MV-4-11 (cell line): ENCODE measurements at regions not wholly inside any gene's neighbourhood (a gene's known extent, or its start where the extent isn't known, plus 50 kb on each side); places are given as distances from the start of the nearest gene placed in this dataset.

ENCODE experiments used
- DNase-seq: peaks from one replicate; lab custom pipeline; 2025; lab: John Stamatoyannopoulos, UW

GRCh38 chr5:57618767-57619381 lies 136.3 kb upstream of the ACTBL2 start:
- no peak for DNase-seq

GRCh38 chr5:57613741-57614140 lies 131.1 kb upstream of the ACTBL2 start:
- DNase-seq = no peak

- DNase-seq = no peak
Measured at GRCh38 chr5:57611177-57611576, 128.6 kb upstream of the ACTBL2 start.

- DNase-seq = no peak
Measured at GRCh38 chr5:57608542-57608941, 125.9 kb upstream of the ACTBL2 start.

GRCh38 chr5:57601996-57602395 lies 119.4 kb upstream of the ACTBL2 start:
- no peak for DNase-seq

GRCh38 chr5:57600321-57600720 lies 117.7 kb upstream of the ACTBL2 start:
- DNase-seq = no peak

GRCh38 chr5:57598756-57599155 lies 116.1 kb upstream of the ACTBL2 start:
- no peak for DNase-seq

- no peak for DNase-seq
Measured at GRCh38 chr5:57598097-57598496, 115.5 kb upstream of the ACTBL2 start.

GRCh38 chr5:57595523-57595991 lies 112.9 kb upstream of the ACTBL2 start:
- DNase-seq = no peak

- DNase-seq = no peak
Measured at GRCh38 chr5:57594436-57594835, 111.8 kb upstream of the ACTBL2 start.

- DNase-seq = no peak
Measured at GRCh38 chr5:57592236-57592635, 109.6 kb upstream of the ACTBL2 start.

- DNase-seq = no peak
Measured at GRCh38 chr5:57586649-57587048, 104.0 kb upstream of the ACTBL2 start.

- no peak for DNase-seq
Measured at GRCh38 chr5:57582578-57583070, 100.0 kb upstream of the ACTBL2 start.

- DNase-seq = no peak
Measured at GRCh38 chr5:57581772-57582171, 99.2 kb upstream of the ACTBL2 start.

GRCh38 chr5:57581222-57581621 lies 98.6 kb upstream of the ACTBL2 start:
- no peak for DNase-seq

GRCh38 chr5:57577432-57578175 lies 95.0 kb upstream of the ACTBL2 start:
- peak; percentile 18 for DNase-seq

- DNase-seq = no peak
Measured at GRCh38 chr5:57576317-57576716, 93.7 kb upstream of the ACTBL2 start.

- DNase-seq = no peak
Measured at GRCh38 chr5:57575839-57576238, 93.2 kb upstream of the ACTBL2 start.

GRCh38 chr5:57572461-57572860 lies 89.8 kb upstream of the ACTBL2 start:
- no peak for DNase-seq

GRCh38 chr5:57569601-57570000 lies 87.0 kb upstream of the ACTBL2 start:
- DNase-seq = no peak

- DNase-seq = no peak
Measured at GRCh38 chr5:57568136-57568535, 85.5 kb upstream of the ACTBL2 start.

GRCh38 chr5:57566914-57567313 lies 84.3 kb upstream of the ACTBL2 start:
- DNase-seq = no peak

GRCh38 chr5:57561231-57561842 lies 78.7 kb upstream of the ACTBL2 start:
- no peak for DNase-seq
